ENCODE measurements at regions not wholly inside any gene's neighbourhood (a gene's known extent, or its start where the extent isn't known, plus 50 kb on each side); places are given as distances from the start of the nearest gene placed in this dataset.
"Not testable (repeated sequence)": the region's sequence is repeated elsewhere in the genome, so short reads cannot be mapped to it uniquely, and the experiment has no call there.

- TF ChIP-seq POLR2A (IDR thresholded peaks at IDR 0.05; ENCODE audit: extremely low read depth, insufficient read length) (no peak), MAX (IDR thresholded peaks at IDR 0.05; ENCODE audit: low read depth, low read length) (no peak), CTCF (IDR thresholded peaks at IDR 0.05; ENCODE audit: low read depth, low read length) (no peak), MYC (IDR thresholded peaks at IDR 0.05; ENCODE audit: low read depth, low read length) (no peak)
- no peak for DNase-seq (ENCODE audit: low read depth)
- no peak overlapping the region for H3K4me3 ChIP-seq (ENCODE audit: low read depth, low read length)
Observed at GRCh38 chr2:7437141-7437540, 519.9 kb downstream of the RNF144A start.

- H3K4me3 ChIP-seq (ENCODE audit: low read depth, low read length), result no peak overlapping the region
- no peak for TF ChIP-seq CTCF (IDR thresholded peaks at IDR 0.05; ENCODE audit: low read depth, low read length)
- no peak for TF ChIP-seq POLR2A (IDR thresholded peaks at IDR 0.05; ENCODE audit: extremely low read depth, insufficient read length)
- no peak for TF ChIP-seq MAX (IDR thresholded peaks at IDR 0.05; ENCODE audit: low read depth, low read length)
- TF ChIP-seq MYC (IDR thresholded peaks at IDR 0.05; ENCODE audit: low read depth, low read length), result no peak
- DNase-seq (ENCODE audit: low read depth), result no peak
Observed at GRCh38 chr2:7437716-7438632, 520.8 kb downstream of the RNF144A start.

GRCh38 chr2:7438855-7439254 is 521.6 kb downstream of the RNF144A start:
- no peak overlapping the region for H3K4me3 ChIP-seq (ENCODE audit: low read depth, low read length)
- no peak for DNase-seq (ENCODE audit: low read depth)
- TF ChIP-seq CTCF (IDR thresholded peaks at IDR 0.05; ENCODE audit: low read depth, low read length) (no peak), MAX (IDR thresholded peaks at IDR 0.05; ENCODE audit: low read depth, low read length) (no peak), POLR2A (IDR thresholded peaks at IDR 0.05; ENCODE audit: extremely low read depth, insufficient read length) (no peak), MYC (IDR thresholded peaks at IDR 0.05; ENCODE audit: low read depth, low read length) (no peak)

- DNase-seq (ENCODE audit: low read depth), result no peak
- H3K4me3 ChIP-seq (ENCODE audit: low read depth, low read length), result no peak overlapping the region
- TF ChIP-seq MAX (IDR thresholded peaks at IDR 0.05; ENCODE audit: low read depth, low read length) (no peak), MYC (IDR thresholded peaks at IDR 0.05; ENCODE audit: low read depth, low read length) (no peak), CTCF (IDR thresholded peaks at IDR 0.05; ENCODE audit: low read depth, low read length) (no peak), POLR2A (IDR thresholded peaks at IDR 0.05; ENCODE audit: extremely low read depth, insufficient read length) (no peak)
Observed at GRCh38 chr2:7440977-7441376, 523.8 kb downstream of the RNF144A start.

- DNase-seq (ENCODE audit: low read depth); H3K4me3 ChIP-seq (ENCODE audit: low read depth, low read length): not testable (repeated sequence)
Observed at GRCh38 chr2:7441841-7442240, 524.6 kb downstream of the RNF144A start.

- no peak overlapping the region for H3K4me3 ChIP-seq (ENCODE audit: low read depth, low read length)
- no peak for DNase-seq (ENCODE audit: low read depth)
- no peak for TF ChIP-seq POLR2A (IDR thresholded peaks at IDR 0.05; ENCODE audit: extremely low read depth, insufficient read length)
- TF ChIP-seq MAX (IDR thresholded peaks at IDR 0.05; ENCODE audit: low read depth, low read length), result no peak
- no peak for TF ChIP-seq MYC (IDR thresholded peaks at IDR 0.05; ENCODE audit: low read depth, low read length)
- TF ChIP-seq CTCF (IDR thresholded peaks at IDR 0.05; ENCODE audit: low read depth, low read length), result no peak
Observed at GRCh38 chr2:7444626-7445025, 527.4 kb downstream of the RNF144A start.

All from NB4 (cell line).